SW480 (cell line): ENCODE measurements at regions not wholly inside any gene's neighbourhood (a gene's known extent, or its start where the extent isn't known, plus 50 kb on each side); places are given as distances from the start of the nearest gene placed in this dataset.

Experiments
- DNase-seq: peaks from one replicate; pipeline ENCODE4 v3.0.0-alpha.2; 2016; ENCODE audit warnings: low spot score

GRCh38 chr2:88283886-88284592 is 113.9 kb downstream of the THNSL2 start:
- DNase-seq, result no peak

- no peak for DNase-seq
Measured at GRCh38 chr2:88281302-88282217, 111.4 kb downstream of the THNSL2 start.

GRCh38 chr2:88269836-88270235 is 99.7 kb downstream of the THNSL2 start:
- no peak for DNase-seq

- DNase-seq, result peak; percentile 96
Measured at GRCh38 chr2:88265352-88266303, 95.5 kb downstream of the THNSL2 start.

- no peak for DNase-seq
Measured at GRCh38 chr2:88263861-88264260, 93.7 kb downstream of the THNSL2 start.

- DNase-seq, result no peak
Measured at GRCh38 chr2:88261725-88262124, 91.6 kb downstream of the THNSL2 start.

GRCh38 chr2:88258208-88258607 is 88.1 kb downstream of the THNSL2 start:
- DNase-seq, result no peak

- no peak for DNase-seq
Measured at GRCh38 chr2:88254437-88255091, 84.4 kb downstream of the THNSL2 start.

GRCh38 chr2:88253997-88254396 is 83.9 kb downstream of the THNSL2 start:
- DNase-seq, result no peak

- no peak for DNase-seq
Measured at GRCh38 chr2:88253375-88253774, 83.2 kb downstream of the THNSL2 start.

GRCh38 chr2:88252646-88253045 is 82.5 kb downstream of the THNSL2 start:
- DNase-seq, result no peak

- no peak for DNase-seq
Measured at GRCh38 chr2:88252111-88252510, 82.0 kb downstream of the THNSL2 start.

GRCh38 chr2:88250404-88250803 is 80.3 kb downstream of the THNSL2 start:
- no peak for DNase-seq

- DNase-seq, result no peak
Measured at GRCh38 chr2:88248280-88248828, 78.2 kb downstream of the THNSL2 start.

GRCh38 chr2:88247531-88247930 is 77.4 kb downstream of the THNSL2 start:
- DNase-seq, result no peak

GRCh38 chr2:88245109-88245508 is 75.0 kb downstream of the THNSL2 start:
- no peak for DNase-seq

GRCh38 chr2:88239781-88240180 is 69.6 kb downstream of the THNSL2 start:
- peak; percentile 9 for DNase-seq

- DNase-seq, result no peak
Measured at GRCh38 chr2:88236666-88237065, 66.5 kb downstream of the THNSL2 start.
